HCT116 (cell line): ENCODE measurements at regions not wholly inside any gene's neighbourhood (a gene's known extent, or its start where the extent isn't known, plus 50 kb on each side); places are given as distances from the start of the nearest gene placed in this dataset.

Experiments
- ATAC-seq: fragments of 200-7000 bp; cut with Tn5 transposase; 2 replicates; pipeline ENCODE4 v1.9.1; 2020; ENCODE audit warnings: mild to moderate bottlenecking, moderate library complexity
- BruUV-seq: library from RNA; stranded (reverse); fragments of 400-500 nt; replicated peaks from 2 replicates; lab custom pipeline; 2021; lab: Mats Ljungman, UMichigan
- CTCF ChIA-PET: fragments of 300-600 bp; sonication (Branson Sonifier 250); formaldehyde crosslinking; loops from one replicate; lab custom pipeline; 2021; ENCODE audit warnings: antibody characterized with exemption; lab: Charles Lee
- POLR2A ChIA-PET: fragments of 300-600, 350-600 bp; sonication (Branson Sonifier 250); formaldehyde crosslinking; loops from one replicate; lab custom pipeline; 2021; ENCODE audit warnings: antibody characterized with exemption; lab: Charles Lee
- RAD21 ChIA-PET, 2 experiments: fragments of 300-600 bp; sonication (Branson Sonifier 250); formaldehyde crosslinking; loops; one replicate each; lab custom pipeline; 2023; ENCODE audit warnings: low total read pairs in 2 of 2; ENCODE audit not compliant: uncharacterized antibody in 2 of 2, unreplicated experiment in 2 of 2, low non-redundant PET in 1 of 2; lab: Charles Lee
- DNase-seq: peaks from one replicate; pipeline ENCODE4 v3.0.0-alpha.2; 2010; ENCODE audit warnings: low read depth, low spot score
- H2AFZ ChIP-seq: fragments of 200-600 bp; shearing (Covaris generic), sonication (generic); 2 replicates; pipeline ENCODE4 v1.6.1; 2017; ENCODE audit warnings: low read depth, mixed run types, mixed read lengths, antibody characterized with exemption, low read length; ENCODE audit not compliant: poor library complexity, severe bottlenecking
- H3K27ac ChIP-seq: 2 replicates; pipeline ENCODE4 v1.5.1; 2012; ENCODE audit warnings: low read depth, low read length
- H3K27me3 ChIP-seq: fragments of 200-600 bp; sonication (generic); 2 replicates; pipeline ENCODE4 v1.6.1; 2016; ENCODE audit warnings: mixed run types, low read length, mixed read lengths; ENCODE audit not compliant: insufficient read depth
- H3K36me3 ChIP-seq, 2 experiments: fragments of 200-500 bp in 1 of 2; fragments of 200-600 bp in 1 of 2; sonication (Bioruptor generic) in 1 of 2; sonication (generic) in 1 of 2; 2 replicates each; pipeline versions ENCODE4 v1.5.1 to v1.6.1; 2014 to 2016; ENCODE audit warnings: low read length in 2 of 2, inconsistent platforms in 1 of 2, mixed read lengths in 1 of 2, mixed run types in 1 of 2; ENCODE audit not compliant: insufficient read depth in 2 of 2, control insufficient read depth in 1 of 2
- H3K4me1 ChIP-seq, 2 experiments: fragments of 200-600 bp in 1 of 2; sonication (generic) in 1 of 2; 2 replicates each; pipeline versions ENCODE4 v1.5.1 to v1.6.1; 2012 to 2017; ENCODE audit warnings: low read length in 2 of 2, inconsistent platforms in 1 of 2, mild to moderate bottlenecking in 1 of 2, mixed read lengths in 1 of 2, mixed run types in 1 of 2, moderate library complexity in 1 of 2; ENCODE audit not compliant: insufficient read depth in 2 of 2, control insufficient read depth in 1 of 2
- H3K4me2 ChIP-seq: fragments of 200-600 bp; sonication (generic); 2 replicates; pipeline ENCODE4 v1.6.1; 2017; ENCODE audit warnings: mixed run types, low read length, mixed read lengths
- H3K4me3 ChIP-seq, 2 experiments: fragments of 200-600 bp in 1 of 2; sonication (generic) in 1 of 2; replicated peaks in 1 of 2; 2 replicates each; pipeline ENCODE4 v1.5.1; 2011 to 2016; ENCODE audit warnings: low read length in 2 of 2, control low read depth in 1 of 2, low read depth in 1 of 2, mild to moderate bottlenecking in 1 of 2, mixed read lengths in 1 of 2, mixed run types in 1 of 2
- H3K79me2 ChIP-seq: fragments of 200-600 bp; sonication (generic); 2 replicates; pipeline ENCODE4 v1.6.1; 2017; ENCODE audit warnings: mild to moderate bottlenecking, mixed run types, low read length, moderate library complexity, mixed read lengths; ENCODE audit not compliant: insufficient read depth
- H3K9ac ChIP-seq: fragments of 200-600 bp; sonication (generic); 2 replicates; pipeline ENCODE4 v1.6.1; 2016; ENCODE audit warnings: low read length, mixed read lengths
- H3K9me2 ChIP-seq: fragments of 200-600 bp; sonication (generic), shearing (Covaris generic); 2 replicates; pipeline ENCODE4 v1.6.1; 2017; ENCODE audit warnings: mixed run types, mild to moderate bottlenecking, moderate library complexity; ENCODE audit not compliant: insufficient read depth
- H3K9me3 ChIP-seq, 2 experiments: fragments of 200-500 bp in 1 of 2; fragments of 200-600 bp in 1 of 2; sonication (Bioruptor generic) in 1 of 2; sonication (generic) in 1 of 2; 2 replicates each; pipeline ENCODE4 v1.6.1; 2014 to 2017; ENCODE audit warnings: low read length in 2 of 2, mixed read lengths in 2 of 2, inconsistent platforms in 1 of 2, low read depth in 1 of 2, mild to moderate bottlenecking in 1 of 2, mixed run types in 1 of 2, moderate library complexity in 1 of 2; ENCODE audit not compliant: control insufficient read depth in 1 of 2, insufficient read depth in 1 of 2
- H4K20me1 ChIP-seq: fragments of 200-600 bp; sonication (generic), shearing (Covaris generic); 2 replicates; pipeline ENCODE4 v1.6.1; 2017; ENCODE audit warnings: mixed run types, mild to moderate bottlenecking, moderate library complexity; ENCODE audit not compliant: insufficient read depth
- CTCF ChIP-seq, 3 experiments: fragments of 200-600 bp in 1 of 3; sonication (generic) in 1 of 3; IDR thresholded peaks in 2 of 3; conservative IDR thresholded peaks in 1 of 3; 2 replicates each; pipeline ENCODE4 v1.5.1; 2012 to 2017; ENCODE audit warnings: low read depth in 2 of 3, low read length in 2 of 3, antibody characterized with exemption in 1 of 3, borderline replicate concordance in 1 of 3, control low read depth in 1 of 3, mild to moderate bottlenecking in 1 of 3, mixed read lengths in 1 of 3, mixed run types in 1 of 3, moderate library complexity in 1 of 3; ENCODE audit not compliant: insufficient read depth in 1 of 3
- EGR1 ChIP-seq: IDR thresholded peaks from 2 replicates; pipeline ENCODE4 v1.6.1; 2012; ENCODE audit warnings: low read depth
- ELF1 ChIP-seq: IDR thresholded peaks from 2 replicates; pipeline ENCODE4 v1.6.1; 2012; ENCODE audit warnings: low read depth, borderline replicate concordance
- EZH2 ChIP-seq: fragments of 200-600 bp; sonication (generic); IDR thresholded peaks from 2 replicates; pipeline ENCODE4 v1.6.1; 2017; ENCODE audit warnings: antibody characterized with exemption, mixed run types
- FOSL1 ChIP-seq: IDR thresholded peaks from 2 replicates; pipeline ENCODE4 v1.6.1; 2012; ENCODE audit warnings: low read depth
- POLR2A ChIP-seq: IDR thresholded peaks from 2 replicates; pipeline ENCODE4 v1.7.0; 2011; ENCODE audit warnings: borderline replicate concordance; ENCODE audit not compliant: insufficient read depth, insufficient read length; ENCODE audit errors: extremely low read depth
- POLR2AphosphoS5 ChIP-seq: IDR thresholded peaks from 2 replicates; pipeline ENCODE4 v1.6.1; 2011; ENCODE audit warnings: mild to moderate bottlenecking, low read depth, low read length, moderate library complexity
- RAD21 ChIP-seq: IDR thresholded peaks from 2 replicates; pipeline ENCODE4 v1.6.1; 2012; ENCODE audit warnings: low read depth, mild to moderate bottlenecking
- REST ChIP-seq: IDR thresholded peaks from 2 replicates; pipeline ENCODE4 v1.6.1; 2012; ENCODE audit warnings: low read depth
- SRF ChIP-seq: IDR thresholded peaks from 2 replicates; pipeline ENCODE4 v1.6.1; 2012; ENCODE audit warnings: low read depth
- ZNF274 ChIP-seq: fragments of 200-500 bp; sonication (Bioruptor generic); IDR thresholded peaks from 2 replicates; pipeline ENCODE4 v1.6.1; 2014; ENCODE audit warnings: mild to moderate bottlenecking, low read depth, low read length, inconsistent platforms
- intact Hi-C: fragments of 100-400 bp; cut with micrococcal nuclease; formaldehyde crosslinking; loops from 2 replicates; pipeline ENCODE4 v1.10.0; 2022

- intact Hi-C loops = no loop called here
- H3K27ac ChIP-seq = no peak overlapping the region
- no peaks in the 10 kb centered on the region for H4K20me1 ChIP-seq
- TF ChIP-seq EZH2 = no peak
- no peak for TF ChIP-seq POLR2AphosphoS5
- TF ChIP-seq ZNF274 = no peak
- no peak for TF ChIP-seq SRF
- no peak for TF ChIP-seq CTCF (IDR thresholded peaks at IDR 0.05 in 2 of 3, conservative IDR thresholded peaks at IDR 0.05 in 1 of 3; ENCODE audit: borderline replicate concordance in 1 of 3, insufficient read depth in 1 of 3, low read depth in 2 of 3, low read length in 2 of 3)
- TF ChIP-seq FOSL1 = no peak
- TF ChIP-seq REST = no peak
- TF ChIP-seq RAD21 = no peak
- no peak for TF ChIP-seq EGR1
- TF ChIP-seq ELF1 = no peak
- TF ChIP-seq POLR2A = no peak
- no peaks in the 10 kb centered on the region for H3K4me1 ChIP-seq
- no peaks in the 10 kb centered on the region for H3K27me3 ChIP-seq
- DNase-seq (no peak), ATAC-seq (no peak)
- no peak overlapping the region for H2AFZ ChIP-seq
- ChIA-PET CTCF (no interaction called here), RAD21 (no interaction called here), POLR2A (no interaction called here)
- H3K9me3 ChIP-seq = no peaks in the 10 kb centered on the region
- no peak overlapping the region for H3K4me2 ChIP-seq
- no peaks in the 10 kb centered on the region for H3K79me2 ChIP-seq
- BruUV-seq = no TSS peak
- H3K9me2 ChIP-seq = no peaks in the 10 kb centered on the region
- no peaks in the 10 kb centered on the region for H3K36me3 ChIP-seq
- H3K9ac ChIP-seq = no peak overlapping the region
- H3K4me3 ChIP-seq = no peak overlapping the region
Measured at GRCh38 chr7:125823538-125823937, 893.9 kb upstream of the POT1 start.
